ENCODE measurements at regions not wholly inside any gene's neighbourhood (a gene's known extent, or its start where the extent isn't known, plus 50 kb on each side); places are given as distances from the start of the nearest gene placed in this dataset.

DNA sequence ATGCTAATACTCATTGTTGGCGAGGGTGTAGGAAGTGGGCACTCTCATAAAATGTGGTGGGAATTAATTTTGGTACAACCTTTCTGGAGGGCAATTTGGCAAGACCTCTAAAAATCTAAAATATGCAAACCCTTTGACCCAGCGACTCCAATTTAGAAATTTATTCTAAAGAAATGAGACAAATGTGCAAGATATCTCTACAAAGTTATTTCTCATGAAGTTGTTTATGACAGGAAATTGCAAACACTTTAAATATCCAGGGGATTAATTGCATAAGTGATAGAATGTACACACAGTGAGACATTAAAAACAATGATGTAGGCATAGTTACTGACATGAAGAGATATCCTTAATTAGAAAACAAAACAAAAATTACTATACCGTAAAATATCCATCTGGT, 246.3 kb upstream of the MAP3K1 start:
- H3K9me3 Mint-ChIP-seq = peaks cover 4% of the 10 kb centered on the region
- peaks cover 12% of the 10 kb centered on the region for H3K4me1 Mint-ChIP-seq (ENCODE audit: low read depth)
- H3K36me3 Mint-ChIP-seq (ENCODE audit: low read depth) = no peaks in the 10 kb centered on the region

DNA sequence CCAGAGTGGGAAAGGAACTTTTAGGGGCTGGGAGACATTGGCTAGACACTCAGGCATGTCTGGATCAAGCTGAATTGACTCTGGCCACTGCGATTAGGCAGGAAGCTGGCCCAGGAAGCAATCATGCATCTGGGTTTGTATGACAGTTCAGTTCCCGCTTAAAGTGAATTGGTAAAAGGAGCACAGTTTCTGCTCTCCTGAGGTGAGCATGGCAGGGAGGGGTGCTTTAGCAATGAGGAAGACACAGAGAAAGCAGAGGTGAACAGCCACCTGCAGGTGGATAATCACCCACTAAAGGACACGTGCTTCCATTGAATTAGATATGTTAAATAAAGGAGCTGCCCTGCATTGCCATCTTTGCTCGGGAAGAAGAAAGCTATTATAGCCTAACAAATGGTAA, 248.1 kb upstream of the MAP3K1 start:
- H3K27me3 Mint-ChIP-seq = no peaks in the 10 kb centered on the region
- H3K4me3 Mint-ChIP-seq = no peak overlapping the region
- no peak for DNase-seq
- H3K4me1 Mint-ChIP-seq (ENCODE audit: low read depth) = peaks cover 12% of the 10 kb centered on the region
- no peaks in the 10 kb centered on the region for H3K9me3 Mint-ChIP-seq
- no peak overlapping the region for H3K27ac Mint-ChIP-seq
- no peaks in the 10 kb centered on the region for H3K36me3 Mint-ChIP-seq (ENCODE audit: low read depth)

More for the DNA sequence above, 246.3 kb upstream of the MAP3K1 start:
- Mint-ChIP-seq H3K27ac (no peak overlapping the region), H3K4me3 (no peak overlapping the region), H3K27me3 (no peaks in the 10 kb centered on the region)
- no peak for DNase-seq

DNA sequence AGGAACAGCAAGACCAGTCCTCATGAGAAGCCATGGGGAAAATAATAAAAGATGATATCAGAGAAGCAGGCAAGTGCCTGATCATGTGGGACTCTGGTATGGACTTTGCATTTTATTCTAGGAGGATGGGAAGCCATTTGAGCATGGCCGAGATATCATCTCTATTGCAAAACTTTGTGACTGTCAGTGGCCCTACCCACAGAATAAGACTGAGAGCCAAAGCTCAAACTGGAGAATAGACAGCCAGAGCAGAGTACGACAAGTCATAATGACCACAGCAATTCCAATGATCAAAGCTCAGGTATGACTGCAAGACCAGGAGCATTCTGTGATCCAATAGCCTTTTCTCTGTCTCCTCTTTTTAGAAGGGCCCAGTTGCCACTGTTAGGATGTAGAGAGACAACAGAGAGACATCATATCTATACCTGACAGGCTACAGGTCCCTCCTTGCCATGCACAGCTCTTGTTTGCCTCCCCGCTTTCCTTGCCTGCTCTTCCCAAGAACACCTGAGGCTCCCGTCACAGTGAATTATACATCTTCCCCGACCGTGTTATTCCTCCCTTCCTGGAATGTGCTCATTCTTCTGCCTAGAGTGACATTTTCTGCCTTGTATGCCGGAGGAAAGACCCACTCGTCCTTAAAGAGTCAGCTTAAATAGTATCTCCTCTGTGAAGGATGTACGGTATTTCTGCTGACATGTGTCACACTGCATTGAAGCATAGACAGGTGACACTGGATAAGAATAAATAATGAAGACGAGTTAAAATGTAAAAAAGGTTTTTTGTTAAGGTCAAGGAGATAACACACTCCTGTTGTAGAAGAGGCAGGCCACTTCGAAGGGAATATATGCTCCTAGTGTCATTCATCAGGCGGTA, 248.7 kb upstream of the MAP3K1 start:
- Mint-ChIP-seq H3K4me3 (no peak overlapping the region), H3K36me3 (ENCODE audit: low read depth) (no peaks in the 10 kb centered on the region)

DNA sequence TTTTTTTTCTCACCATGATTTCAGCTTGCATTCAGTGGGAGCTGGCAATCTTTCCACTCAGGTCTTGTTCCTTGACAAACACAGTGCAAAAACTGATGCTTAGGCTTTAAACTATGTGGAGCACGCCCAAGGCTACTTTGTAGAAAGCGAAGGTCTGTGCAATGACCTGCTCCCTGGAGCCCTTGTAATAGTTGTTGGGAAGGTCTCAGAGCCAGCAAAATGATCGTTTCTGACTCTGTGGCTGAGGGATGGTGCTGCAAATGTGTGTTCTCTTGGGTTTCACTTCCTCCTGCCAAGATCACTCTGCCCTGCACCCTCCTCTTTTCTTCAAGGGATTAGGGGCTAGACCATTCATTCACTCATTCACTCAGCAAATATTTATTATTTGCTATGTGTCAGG, 249.7 kb upstream of the MAP3K1 start:
- DNase-seq = no peak
- Mint-ChIP-seq H3K4me3 (no peak overlapping the region), H3K36me3 (ENCODE audit: low read depth) (no peaks in the 10 kb centered on the region)

More for the DNA sequence above, 248.7 kb upstream of the MAP3K1 start:
- no peak overlapping the region for H3K27ac Mint-ChIP-seq
- no peak for DNase-seq
- H3K27me3 Mint-ChIP-seq = no peaks in the 10 kb centered on the region
- H3K4me1 Mint-ChIP-seq (ENCODE audit: low read depth) = peaks cover 12% of the 10 kb centered on the region
- no peaks in the 10 kb centered on the region for H3K9me3 Mint-ChIP-seq

DNA sequence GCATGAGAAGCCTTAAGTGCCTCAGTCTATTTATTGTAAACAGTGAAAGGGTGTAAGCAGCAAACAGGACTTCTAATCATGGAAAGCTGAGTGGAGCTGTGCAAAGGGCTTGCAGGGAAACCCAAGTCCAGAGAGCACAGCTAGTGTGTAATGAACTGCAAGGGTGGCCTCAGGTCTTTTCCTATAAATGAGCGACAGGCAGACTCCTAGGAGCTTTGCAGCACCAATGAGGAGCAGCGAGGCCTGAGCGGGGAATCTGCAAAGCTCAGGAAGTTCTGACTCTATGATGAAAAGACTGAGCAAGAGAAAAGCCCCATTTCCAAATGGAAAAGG, 250.1 kb upstream of the MAP3K1 start:
- Mint-ChIP-seq H3K36me3 (ENCODE audit: low read depth) (no peaks in the 10 kb centered on the region), H3K4me1 (ENCODE audit: low read depth) (peaks cover 12% of the 10 kb centered on the region), H3K27ac (no peak overlapping the region)

More for the DNA sequence above, 249.7 kb upstream of the MAP3K1 start:
- peaks cover 12% of the 10 kb centered on the region for H3K4me1 Mint-ChIP-seq (ENCODE audit: low read depth)
- no peak overlapping the region for H3K27ac Mint-ChIP-seq
- H3K27me3 Mint-ChIP-seq = no peaks in the 10 kb centered on the region
- H3K9me3 Mint-ChIP-seq = no peaks in the 10 kb centered on the region

DNA sequence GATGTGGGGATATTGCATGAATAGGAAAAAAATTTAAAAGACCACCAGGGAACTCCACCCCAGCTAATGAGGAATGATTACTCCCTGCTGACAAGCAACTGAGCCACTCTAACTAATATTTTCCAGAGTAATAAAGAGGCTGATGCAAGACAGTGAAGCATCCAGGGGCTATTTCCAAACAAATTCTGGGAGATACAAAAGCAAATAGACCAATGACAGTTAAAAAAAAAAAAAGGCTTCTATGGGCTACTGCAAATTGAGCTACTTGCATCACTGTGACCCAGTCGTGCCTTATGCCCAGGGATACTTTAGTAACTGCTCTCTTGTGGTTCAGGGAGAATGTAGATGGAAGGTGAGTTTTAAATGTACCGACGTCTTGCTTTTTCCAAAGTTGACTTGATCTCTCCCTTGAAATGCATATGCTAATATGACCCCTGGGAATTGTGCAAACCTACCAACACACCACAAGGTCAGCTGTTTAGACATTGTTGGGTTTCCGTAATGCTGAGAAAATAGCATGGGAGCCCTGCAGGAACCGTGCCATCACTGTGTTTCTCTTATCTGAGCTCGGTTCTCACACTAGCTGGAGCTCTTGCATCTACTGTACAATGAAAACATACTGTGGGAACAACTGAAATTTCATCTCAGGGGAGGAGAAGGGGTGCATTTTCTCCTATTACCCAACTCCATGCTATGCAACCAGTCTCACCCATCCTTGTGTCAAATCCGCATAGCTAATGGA, 250.6 kb upstream of the MAP3K1 start:
- Mint-ChIP-seq H3K36me3 (ENCODE audit: low read depth) (no peaks in the 10 kb centered on the region), H3K4me3 (no peak overlapping the region), H3K27ac (no peak overlapping the region), H3K27me3 (no peaks in the 10 kb centered on the region), H3K9me3 (no peaks in the 10 kb centered on the region), H3K4me1 (ENCODE audit: low read depth) (peaks cover 12% of the 10 kb centered on the region)
- DNase-seq = no peak

More for the DNA sequence above, 250.1 kb upstream of the MAP3K1 start:
- no peak overlapping the region for H3K4me3 Mint-ChIP-seq
- no peaks in the 10 kb centered on the region for H3K27me3 Mint-ChIP-seq
- DNase-seq = no peak
- H3K9me3 Mint-ChIP-seq = no peaks in the 10 kb centered on the region

DNA sequence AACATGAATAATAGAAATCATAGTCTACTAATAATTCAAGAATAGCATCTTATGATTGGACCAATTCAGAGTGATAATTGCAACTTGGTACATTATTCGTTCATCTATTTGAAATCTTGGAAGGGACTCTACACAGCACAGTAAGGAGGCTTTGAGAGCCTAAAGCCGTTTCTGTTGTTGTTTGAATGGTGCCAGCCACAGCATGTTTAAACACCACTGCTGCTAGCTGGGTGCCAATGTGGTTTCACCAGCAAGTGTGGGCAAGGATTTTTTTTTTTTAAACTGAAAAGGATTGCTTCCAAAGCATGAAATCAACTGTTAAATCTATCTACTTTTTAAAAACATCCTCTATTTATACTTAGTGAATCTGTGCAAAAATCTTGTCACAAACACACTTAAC, 253.9 kb upstream of the MAP3K1 start:
- H3K36me3 Mint-ChIP-seq (ENCODE audit: low read depth) = no peaks in the 10 kb centered on the region
- H3K27me3 Mint-ChIP-seq = no peaks in the 10 kb centered on the region
- H3K4me1 Mint-ChIP-seq (ENCODE audit: low read depth) = peaks cover 12% of the 10 kb centered on the region
- DNase-seq = no peak
- no peaks in the 10 kb centered on the region for H3K9me3 Mint-ChIP-seq
- H3K4me3 Mint-ChIP-seq = no peak overlapping the region
- no peak overlapping the region for H3K27ac Mint-ChIP-seq

DNA sequence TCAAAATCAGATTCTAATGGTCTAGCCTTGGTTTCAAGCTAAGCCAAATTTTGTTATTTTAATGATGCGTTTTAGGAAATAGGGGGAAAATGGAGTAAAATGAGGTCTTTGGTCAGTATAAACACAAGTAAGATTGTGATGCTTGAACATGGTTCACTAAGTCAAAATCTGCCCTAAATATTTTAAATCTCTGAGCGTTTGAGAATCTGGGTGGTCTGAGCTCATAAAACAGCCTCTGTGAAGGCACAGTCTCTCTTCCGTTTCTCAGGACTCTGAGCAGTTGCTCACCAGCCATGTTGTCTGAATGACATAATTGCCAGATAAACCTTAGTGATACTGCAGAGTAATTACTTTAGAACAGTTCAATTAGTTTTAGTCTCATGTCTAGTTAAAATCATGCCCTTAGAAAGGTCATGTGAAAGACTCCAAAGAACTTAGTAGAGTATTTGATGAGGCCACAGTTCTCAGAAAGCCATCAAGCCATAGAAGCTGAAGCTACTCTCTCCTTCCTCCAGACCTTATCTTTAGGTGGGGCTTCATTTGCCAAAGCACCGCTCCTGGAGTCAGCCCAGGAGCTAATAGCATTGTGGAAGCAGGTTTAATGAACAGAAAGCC, 257.1 kb upstream of the MAP3K1 start:
- Mint-ChIP-seq H3K9me3 (no peaks in the 10 kb centered on the region), H3K4me3 (no peak overlapping the region), H3K36me3 (ENCODE audit: low read depth) (no peaks in the 10 kb centered on the region), H3K27me3 (no peaks in the 10 kb centered on the region), H3K27ac (no peak overlapping the region), H3K4me1 (ENCODE audit: low read depth) (no peaks in the 10 kb centered on the region)
- no peak for DNase-seq

DNA sequence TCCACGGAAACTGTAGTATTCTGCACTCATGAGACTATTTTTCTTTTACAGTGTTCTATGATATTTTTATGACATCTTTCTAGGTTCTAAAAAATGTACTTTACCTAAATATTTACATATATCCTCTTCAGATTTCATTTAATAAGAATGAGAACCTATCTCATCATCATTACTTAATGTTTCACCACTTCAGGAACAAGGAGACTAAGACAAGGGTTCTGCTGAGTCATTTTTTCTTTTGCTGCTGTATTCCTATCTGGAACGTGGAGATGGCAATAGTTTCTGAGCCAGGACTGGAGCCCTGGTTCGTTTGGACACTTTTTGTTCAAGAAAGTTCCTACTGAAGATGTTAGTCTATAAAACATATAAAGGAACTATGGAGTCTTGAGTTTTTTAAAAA, 258.2 kb upstream of the MAP3K1 start:
- no peaks in the 10 kb centered on the region for H3K9me3 Mint-ChIP-seq
- H3K4me1 Mint-ChIP-seq (ENCODE audit: low read depth) = no peaks in the 10 kb centered on the region
- DNase-seq = no peak
- no peak overlapping the region for H3K27ac Mint-ChIP-seq
- no peak overlapping the region for H3K4me3 Mint-ChIP-seq
- no peaks in the 10 kb centered on the region for H3K36me3 Mint-ChIP-seq (ENCODE audit: low read depth)
- no peaks in the 10 kb centered on the region for H3K27me3 Mint-ChIP-seq

DNA sequence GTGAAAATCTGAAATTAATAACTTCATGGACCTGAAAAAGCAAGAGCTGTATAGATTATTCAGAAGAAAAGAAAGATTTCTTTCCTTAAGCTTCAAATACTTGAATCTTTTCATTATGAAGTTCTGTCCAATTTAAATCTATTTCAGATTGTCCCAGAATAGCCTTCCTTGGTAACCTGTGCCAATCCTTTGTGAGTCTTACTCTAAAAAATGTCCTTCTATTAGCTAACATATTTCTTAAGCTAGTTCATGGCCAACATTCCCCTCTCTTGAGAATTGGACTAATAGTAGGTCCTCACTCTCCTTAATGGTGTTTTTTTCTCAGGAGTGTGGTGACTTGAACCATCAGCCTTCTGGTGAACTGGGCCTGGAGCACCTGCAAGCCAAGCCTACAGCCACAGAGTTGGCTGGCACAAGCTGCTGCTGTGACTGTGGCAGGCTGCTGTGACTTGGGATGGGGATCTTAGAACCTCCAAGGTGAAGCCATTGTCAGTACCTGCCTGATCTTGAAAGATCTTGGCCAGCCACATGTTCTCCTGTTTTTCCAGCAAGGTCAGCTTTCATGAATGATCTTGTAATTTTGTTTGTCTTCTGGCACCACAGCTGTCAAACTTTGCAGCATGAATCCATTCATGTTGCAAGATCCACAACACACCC, 262.6 kb upstream of the MAP3K1 start:
- H3K9me3 Mint-ChIP-seq = no peaks in the 10 kb centered on the region
- no peak overlapping the region for H3K4me3 Mint-ChIP-seq
- H3K36me3 Mint-ChIP-seq (ENCODE audit: low read depth) = no peaks in the 10 kb centered on the region
- DNase-seq = no peak
- no peaks in the 10 kb centered on the region for H3K4me1 Mint-ChIP-seq (ENCODE audit: low read depth)
- H3K27ac Mint-ChIP-seq = no peak overlapping the region
- no peaks in the 10 kb centered on the region for H3K27me3 Mint-ChIP-seq

DNA sequence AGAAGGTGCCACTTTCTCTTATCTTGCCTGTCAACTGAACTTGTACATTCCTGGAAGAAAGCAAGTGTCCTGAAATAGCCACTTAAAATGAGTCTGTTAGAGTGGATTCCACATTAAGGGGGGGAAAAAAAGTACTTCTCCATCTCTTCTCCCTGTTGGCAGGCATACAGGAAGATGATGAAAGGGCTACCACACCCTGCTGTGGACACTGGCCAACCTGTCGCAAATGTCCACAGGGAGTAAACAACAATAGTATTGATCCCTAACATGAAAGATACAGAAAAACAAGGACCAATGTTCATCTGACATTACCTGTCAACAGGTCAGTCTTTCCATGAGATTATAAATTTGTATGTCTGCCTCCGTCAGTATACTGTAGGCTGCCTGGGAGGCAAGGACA, 265.1 kb upstream of the MAP3K1 start:
- Mint-ChIP-seq H3K9me3 (no peaks in the 10 kb centered on the region), H3K27ac (no peak overlapping the region), H3K36me3 (ENCODE audit: low read depth) (no peaks in the 10 kb centered on the region), H3K4me1 (ENCODE audit: low read depth) (no peaks in the 10 kb centered on the region), H3K4me3 (no peak overlapping the region), H3K27me3 (no peaks in the 10 kb centered on the region)
- DNase-seq = no peak

DNA sequence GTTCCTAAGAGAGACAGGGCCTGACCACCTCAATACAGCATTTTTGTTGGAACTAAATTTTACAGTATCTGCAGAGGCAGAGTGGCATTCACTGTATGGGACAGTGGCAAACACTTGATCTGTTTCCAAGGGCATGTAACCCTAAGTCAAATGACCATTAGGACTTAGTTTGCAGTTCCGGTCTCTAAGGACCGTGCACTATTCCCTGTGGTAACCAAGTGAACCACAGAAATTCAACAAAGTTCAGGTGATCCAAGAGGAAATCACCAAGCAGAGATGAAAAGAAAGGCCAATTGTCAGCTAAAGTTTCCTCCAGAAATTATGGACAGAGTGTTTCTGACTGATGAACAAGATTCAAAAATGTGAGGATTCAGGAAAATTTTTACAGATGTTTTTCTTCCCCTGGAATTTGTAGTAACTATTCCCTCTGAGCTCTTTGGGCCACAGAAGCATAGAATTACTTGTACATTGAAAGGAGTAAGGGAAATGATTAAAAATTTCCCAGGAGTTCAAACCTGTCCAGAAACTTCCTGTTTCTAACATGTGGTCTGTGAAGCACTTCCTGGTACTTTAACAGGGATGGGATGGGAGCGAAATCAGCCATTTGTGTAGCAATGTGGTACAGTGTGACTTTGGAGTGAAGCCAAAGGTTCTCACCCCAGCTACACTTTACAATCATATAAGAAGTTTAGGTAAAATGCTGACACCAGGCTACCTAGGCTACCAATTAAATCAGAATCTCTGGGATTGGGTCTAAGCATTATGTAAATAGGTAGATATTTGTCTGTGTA, 266.1 kb upstream of the MAP3K1 start:
- Mint-ChIP-seq H3K4me1 (ENCODE audit: low read depth) (no peaks in the 10 kb centered on the region), H3K9me3 (no peaks in the 10 kb centered on the region), H3K4me3 (no peak overlapping the region), H3K36me3 (ENCODE audit: low read depth) (no peaks in the 10 kb centered on the region), H3K27ac (no peak overlapping the region), H3K27me3 (no peaks in the 10 kb centered on the region)
- DNase-seq = no peak

DNA sequence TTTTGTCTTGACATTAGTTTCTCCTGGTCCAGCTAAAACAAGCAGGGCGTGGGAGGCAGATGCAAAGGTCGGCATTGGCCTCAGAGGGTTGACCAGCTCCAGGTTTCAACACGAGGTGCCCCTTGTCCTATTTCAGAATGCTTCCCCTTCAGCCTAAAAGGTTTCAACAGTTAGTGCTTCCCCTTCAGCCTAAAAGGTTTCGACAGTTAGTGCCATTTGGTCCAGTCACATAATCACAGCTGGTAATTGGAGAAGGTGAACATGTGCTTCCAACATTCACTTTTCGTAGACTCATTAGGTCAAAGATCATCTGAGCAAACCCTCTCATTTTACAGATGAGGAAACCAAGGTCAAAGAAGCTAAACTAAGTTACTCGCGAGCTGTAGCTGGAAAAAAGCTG, 270.3 kb upstream of the MAP3K1 start:
- Mint-ChIP-seq H3K4me3 (no peak overlapping the region), H3K27ac (no peak overlapping the region), H3K4me1 (ENCODE audit: low read depth) (peaks cover 13% of the 10 kb centered on the region), H3K9me3 (no peaks in the 10 kb centered on the region), H3K27me3 (no peaks in the 10 kb centered on the region), H3K36me3 (ENCODE audit: low read depth) (no peaks in the 10 kb centered on the region)
- no peak for DNase-seq
